HFFc6 (cell line): ENCODE measurements at regions not wholly inside any gene's neighbourhood (a gene's known extent, or its start where the extent isn't known, plus 50 kb on each side); places are given as distances from the start of the nearest gene placed in this dataset.

Experiments
- DNase-seq: peaks from one replicate; pipeline ENCODE4 v3.0.0-alpha.2; 2018
- H3K27ac Mint-ChIP-seq: 2 replicates; pipeline ENCODE4 v1.8.0; 2020; ENCODE audit warnings: mild to moderate bottlenecking, mixed read lengths
- H3K27me3 Mint-ChIP-seq: 2 replicates; pipeline ENCODE4 v1.8.0; 2021; ENCODE audit warnings: mild to moderate bottlenecking, moderate library complexity, mixed read lengths; ENCODE audit not compliant: insufficient read depth
- H3K36me3 Mint-ChIP-seq: 2 replicates; pipeline ENCODE4 v1.8.0; 2021; ENCODE audit warnings: low read depth, mixed read lengths
- H3K4me1 Mint-ChIP-seq: 2 replicates; pipeline ENCODE4 v1.8.0; 2020; ENCODE audit warnings: low read depth, mixed read lengths
- H3K4me3 Mint-ChIP-seq: 2 replicates; pipeline ENCODE4 v1.8.0; 2020; ENCODE audit warnings: mild to moderate bottlenecking, moderate library complexity, mixed read lengths
- H3K9me3 Mint-ChIP-seq: 2 replicates; pipeline ENCODE4 v1.8.0; 2020; ENCODE audit warnings: mild to moderate bottlenecking, mixed read lengths
- TF ChIP-seq, protein P1 (sequence below): fragments of 200-600 bp; sonication (generic); IDR thresholded peaks from 2 replicates; pipeline ENCODE4 v1.5.0; 2021; ENCODE audit warnings: antibody characterized with exemption, mild to moderate bottlenecking

DNA sequence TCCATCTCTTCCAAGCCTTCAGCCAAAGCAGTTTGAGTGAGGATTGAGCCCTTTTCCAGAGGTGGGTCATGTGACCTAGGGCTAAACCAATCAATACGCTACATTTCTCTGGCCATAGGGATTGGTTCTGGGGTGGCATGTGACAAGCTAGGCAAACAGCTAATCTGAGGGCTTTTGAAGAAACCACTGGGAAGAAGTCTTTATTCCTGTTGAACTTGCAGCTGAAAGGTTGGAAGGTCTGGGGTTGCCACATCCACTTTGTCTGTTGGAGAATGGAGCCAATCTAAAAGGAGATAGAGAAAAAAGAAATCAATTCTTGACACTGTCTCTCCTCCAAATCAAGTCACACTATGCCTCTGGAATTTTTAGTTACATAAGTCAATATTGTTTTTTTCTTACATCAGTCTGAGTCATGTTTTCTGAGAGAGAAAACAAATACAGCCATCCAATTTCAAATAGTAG is 637.8 kb upstream of the WWC1 start:
- Mint-ChIP-seq H3K27me3 (no peaks in the 10 kb centered on the region), H3K4me1 (peaks cover 31% of the 10 kb centered on the region), H3K36me3 (peaks cover 4% of the 10 kb centered on the region; the same call in 1 of the 2 replicates), H3K27ac (peak overlapping the region; percentile 19), H3K9me3 (no peaks in the 10 kb centered on the region), H3K4me3 (no peak overlapping the region)
- no peak for DNase-seq
- TF ChIP-seq, protein P1, sequence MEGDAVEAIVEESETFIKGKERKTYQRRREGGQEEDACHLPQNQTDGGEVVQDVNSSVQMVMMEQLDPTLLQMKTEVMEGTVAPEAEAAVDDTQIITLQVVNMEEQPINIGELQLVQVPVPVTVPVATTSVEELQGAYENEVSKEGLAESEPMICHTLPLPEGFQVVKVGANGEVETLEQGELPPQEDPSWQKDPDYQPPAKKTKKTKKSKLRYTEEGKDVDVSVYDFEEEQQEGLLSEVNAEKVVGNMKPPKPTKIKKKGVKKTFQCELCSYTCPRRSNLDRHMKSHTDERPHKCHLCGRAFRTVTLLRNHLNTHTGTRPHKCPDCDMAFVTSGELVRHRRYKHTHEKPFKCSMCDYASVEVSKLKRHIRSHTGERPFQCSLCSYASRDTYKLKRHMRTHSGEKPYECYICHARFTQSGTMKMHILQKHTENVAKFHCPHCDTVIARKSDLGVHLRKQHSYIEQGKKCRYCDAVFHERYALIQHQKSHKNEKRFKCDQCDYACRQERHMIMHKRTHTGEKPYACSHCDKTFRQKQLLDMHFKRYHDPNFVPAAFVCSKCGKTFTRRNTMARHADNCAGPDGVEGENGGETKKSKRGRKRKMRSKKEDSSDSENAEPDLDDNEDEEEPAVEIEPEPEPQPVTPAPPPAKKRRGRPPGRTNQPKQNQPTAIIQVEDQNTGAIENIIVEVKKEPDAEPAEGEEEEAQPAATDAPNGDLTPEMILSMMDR: no peak

GRCh38 chr5:167657016-167657415 is 634.4 kb upstream of the WWC1 start:
- Mint-ChIP-seq H3K9me3 (no peaks in the 10 kb centered on the region), H3K4me3 (no peak overlapping the region), H3K4me1 (peaks cover 33% of the 10 kb centered on the region), H3K36me3 (peaks cover 4% of the 10 kb centered on the region; the same call in 1 of the 2 replicates), H3K27me3 (no peaks in the 10 kb centered on the region), H3K27ac (no peak overlapping the region)
- DNase-seq: no peak
- TF ChIP-seq, protein P1: no peak

GRCh38 chr5:167658889-167659288 is 632.6 kb upstream of the WWC1 start:
- H3K27ac Mint-ChIP-seq: no peak overlapping the region
- no peaks in the 10 kb centered on the region for H3K36me3 Mint-ChIP-seq
- DNase-seq: no peak
- TF ChIP-seq, protein P1: no peak
- no peaks in the 10 kb centered on the region for H3K9me3 Mint-ChIP-seq
- H3K4me3 Mint-ChIP-seq: no peak overlapping the region
- H3K4me1 Mint-ChIP-seq: peaks cover 30% of the 10 kb centered on the region
- no peaks in the 10 kb centered on the region for H3K27me3 Mint-ChIP-seq

DNA sequence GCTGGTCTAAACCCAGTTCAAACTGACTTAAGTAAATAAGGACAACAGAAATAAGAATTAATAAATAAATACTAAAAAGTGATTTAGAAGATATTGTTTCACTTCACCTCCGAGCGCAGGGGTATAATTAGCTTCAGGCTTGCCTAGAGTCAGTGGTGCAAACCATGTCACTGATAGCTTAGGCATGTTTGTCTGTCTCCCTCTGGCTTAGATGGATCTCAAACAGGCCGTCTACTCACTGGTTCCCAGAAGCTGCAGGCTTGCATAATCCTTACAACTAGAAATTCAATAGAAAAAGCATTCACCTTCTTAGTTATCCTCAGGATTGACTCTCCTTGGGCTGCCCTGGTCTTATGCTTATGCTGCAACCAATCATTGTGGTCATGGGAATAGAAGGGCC is 629.8 kb upstream of the WWC1 start:
- no peak for DNase-seq
- H3K27me3 Mint-ChIP-seq: no peaks in the 10 kb centered on the region
- H3K4me1 Mint-ChIP-seq: peaks cover 32% of the 10 kb centered on the region
- no peaks in the 10 kb centered on the region for H3K36me3 Mint-ChIP-seq
- TF ChIP-seq, protein P1: no peak
- no peaks in the 10 kb centered on the region for H3K9me3 Mint-ChIP-seq
- H3K4me3 Mint-ChIP-seq: no peak overlapping the region
- no peak overlapping the region for H3K27ac Mint-ChIP-seq

DNA sequence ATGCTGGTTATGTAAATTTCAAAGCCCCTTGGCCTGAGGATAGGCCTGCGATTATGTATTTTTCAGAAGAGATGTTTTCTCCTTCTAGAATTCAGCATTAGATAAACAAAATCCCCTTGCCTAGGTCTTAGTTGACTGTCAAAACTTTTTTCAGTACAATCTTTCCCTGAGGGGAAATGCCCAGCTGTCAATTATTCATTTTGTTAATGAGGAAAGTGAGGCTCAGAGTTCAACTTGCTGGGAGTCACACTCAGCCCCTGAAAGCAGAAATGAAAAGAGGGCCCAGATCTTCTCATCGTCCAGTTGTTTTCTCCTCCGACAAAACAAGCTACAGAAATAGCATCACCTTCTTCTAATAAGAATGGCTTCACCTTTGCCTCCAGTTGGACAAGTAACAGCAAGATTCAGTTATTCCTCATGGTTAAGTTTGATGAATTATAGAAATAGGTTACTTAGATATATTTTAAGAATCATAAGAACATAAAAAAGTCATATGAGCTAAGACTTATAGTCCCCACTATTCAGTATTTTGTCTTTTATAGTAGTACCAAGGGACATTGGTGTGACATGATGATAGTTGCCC is 627.1 kb upstream of the WWC1 start:
- Mint-ChIP-seq H3K36me3 (no peaks in the 10 kb centered on the region), H3K27ac (no peak overlapping the region), H3K27me3 (no peaks in the 10 kb centered on the region), H3K9me3 (no peaks in the 10 kb centered on the region), H3K4me3 (no peak overlapping the region), H3K4me1 (peaks cover 37% of the 10 kb centered on the region)
- TF ChIP-seq, protein P1: no peak
- no peak for DNase-seq
